H1 (cell line): ENCODE measurements at regions not wholly inside any gene's neighbourhood (a gene's known extent, or its start where the extent isn't known, plus 50 kb on each side); places are given as distances from the start of the nearest gene placed in this dataset.

Experiments used
- GABPA ChIP-seq: IDR thresholded peaks from 2 replicates; pipeline ENCODE4 v1.6.1; 2011; ENCODE audit warnings: mild to moderate bottlenecking, low read length, moderate library complexity, borderline replicate concordance; ENCODE audit not compliant: insufficient read depth
- PHF8 ChIP-seq: fragments of 200-600 bp; sonication (generic); conservative IDR thresholded peaks from 2 replicates; pipeline ENCODE4 v1.7.1; 2012; ENCODE audit warnings: low read depth, mild to moderate bottlenecking, inconsistent platforms, low read length, moderate library complexity
- ZNF274 ChIP-seq: IDR thresholded peaks from 2 replicates; pipeline ENCODE4 v1.7.0; 2012; ENCODE audit warnings: low read length, borderline replicate concordance; ENCODE audit errors: extremely low read depth
- TF ChIP-seq, protein P1 (sequence below): IDR thresholded peaks from 2 replicates; pipeline ENCODE4 v1.6.1; 2012; ENCODE audit warnings: inconsistent platforms

DNA sequence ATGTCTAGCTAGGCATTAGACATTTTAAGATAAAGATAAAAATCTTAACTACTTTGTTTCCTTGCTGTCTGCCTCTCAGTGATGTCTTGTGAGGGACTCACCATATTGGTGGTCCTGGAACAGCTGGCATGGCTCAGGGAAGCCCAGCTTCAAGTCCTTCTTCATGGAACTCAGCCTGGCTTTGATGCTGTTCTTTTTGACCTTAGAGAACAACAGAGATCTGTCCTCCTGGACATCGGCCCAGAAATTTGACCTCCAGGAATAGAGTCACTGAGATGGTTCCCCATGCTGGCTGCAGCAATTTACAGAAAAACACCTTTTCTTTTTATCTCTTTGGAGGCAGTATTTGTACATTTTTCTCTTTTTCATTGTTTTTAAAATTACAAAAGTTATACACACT, 235.5 kb upstream of the WWC1 start:
- no peak for TF ChIP-seq PHF8
- no peak for TF ChIP-seq ZNF274
- no peak for TF ChIP-seq GABPA
- TF ChIP-seq, protein P1, sequence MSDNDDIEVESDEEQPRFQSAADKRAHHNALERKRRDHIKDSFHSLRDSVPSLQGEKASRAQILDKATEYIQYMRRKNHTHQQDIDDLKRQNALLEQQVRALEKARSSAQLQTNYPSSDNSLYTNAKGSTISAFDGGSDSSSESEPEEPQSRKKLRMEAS = no peak
